Mesendoderm (in vitro differentiated cells): ENCODE measurements at regions not wholly inside any gene's neighbourhood (a gene's known extent, or its start where the extent isn't known, plus 50 kb on each side); places are given as distances from the start of the nearest gene placed in this dataset.
"Not testable (repeated sequence)": the region's sequence is repeated elsewhere in the genome, so short reads cannot be mapped to it uniquely, and the experiment has no call there.

ENCODE experiments used
- DNase-seq: peaks from one replicate; pipeline ENCODE4 v3.0.0; 2013
- H2AK5ac ChIP-seq: 2 replicates; pipeline ENCODE4 v1.6.1; 2013; ENCODE audit warnings: low read length, inconsistent platforms
- H2BK120ac ChIP-seq: 2 replicates; pipeline ENCODE4 v1.6.1; 2013; ENCODE audit warnings: low read depth, mild to moderate bottlenecking, low read length, moderate library complexity, mixed read lengths
- H2BK15ac ChIP-seq: replicated peaks from 2 replicates; pipeline ENCODE4 v1.6.1; 2013; ENCODE audit warnings: low read depth, mild to moderate bottlenecking, moderate library complexity
- H2BK5ac ChIP-seq: 2 replicates; pipeline ENCODE4 v1.6.1; 2013; ENCODE audit warnings: low read length, inconsistent platforms
- H3K18ac ChIP-seq: 2 replicates; pipeline ENCODE4 v1.6.1; 2013; ENCODE audit warnings: mild to moderate bottlenecking, low read length, mixed read lengths
- H3K23ac ChIP-seq: one replicate; pipeline ENCODE4 v1.6.1; 2013; ENCODE audit warnings: low read length
- H3K27ac ChIP-seq: 2 replicates; pipeline ENCODE4 v1.5.1; 2013; ENCODE audit warnings: low read depth, mild to moderate bottlenecking, inconsistent platforms, low read length, moderate library complexity
- H3K27me3 ChIP-seq: 2 replicates; pipeline ENCODE4 v1.6.1; 2013; ENCODE audit warnings: low read length, control low read depth, mild to moderate bottlenecking, inconsistent platforms; ENCODE audit not compliant: insufficient read depth, poor library complexity
- H3K36me3 ChIP-seq: 2 replicates; pipeline ENCODE4 v1.6.1; 2013; ENCODE audit warnings: low read length, inconsistent platforms; ENCODE audit not compliant: control insufficient read depth, insufficient read depth
- H3K4ac ChIP-seq: one replicate; pipeline ENCODE4 v1.6.1; 2013; ENCODE audit warnings: low read depth, mild to moderate bottlenecking, low read length, moderate library complexity
- H3K4me1 ChIP-seq: 2 replicates; pipeline ENCODE4 v1.6.1; 2013; ENCODE audit warnings: low read depth, low read length, inconsistent platforms; ENCODE audit not compliant: control insufficient read depth
- H3K4me2 ChIP-seq: 2 replicates; pipeline ENCODE4 v1.6.1; 2013; ENCODE audit warnings: low read length
- H3K4me3 ChIP-seq: 2 replicates; pipeline ENCODE4 v1.5.1; 2013; ENCODE audit warnings: mild to moderate bottlenecking, low read length
- H3K56ac ChIP-seq: one replicate; pipeline ENCODE4 v1.6.1; 2013; ENCODE audit warnings: low read length
- H3K79me1 ChIP-seq: 2 replicates; pipeline ENCODE4 v1.6.1; 2013; ENCODE audit warnings: low read length, inconsistent platforms
- H3K79me2 ChIP-seq: 2 replicates; pipeline ENCODE4 v1.6.1; 2013; ENCODE audit warnings: mild to moderate bottlenecking, low read length; ENCODE audit not compliant: control insufficient read depth, insufficient read depth
- H3K9ac ChIP-seq: 2 replicates; pipeline ENCODE4 v1.6.1; 2013; ENCODE audit warnings: low read length, inconsistent platforms
- H4K5ac ChIP-seq: one replicate; pipeline ENCODE4 v1.6.1; 2013; ENCODE audit warnings: low read length
- H4K8ac ChIP-seq: one replicate; pipeline ENCODE4 v1.6.1; 2013; ENCODE audit warnings: low read depth, mild to moderate bottlenecking, control low read depth, low read length, moderate library complexity
- WGBS: extraction: QIAGEN DNeasy Blood & Tissue Kit; methylation state at CpG from one replicate; pipeline ENCODE4 v1.1.7; 2013; ENCODE audit warnings: low lambda C conversion rate, missing lambda C conversion rate; ENCODE audit not compliant: insufficient coverage; ENCODE audit errors: extremely low coverage; 5-methylcytosine and 5-hydroxymethylcytosine counted together

DNA sequence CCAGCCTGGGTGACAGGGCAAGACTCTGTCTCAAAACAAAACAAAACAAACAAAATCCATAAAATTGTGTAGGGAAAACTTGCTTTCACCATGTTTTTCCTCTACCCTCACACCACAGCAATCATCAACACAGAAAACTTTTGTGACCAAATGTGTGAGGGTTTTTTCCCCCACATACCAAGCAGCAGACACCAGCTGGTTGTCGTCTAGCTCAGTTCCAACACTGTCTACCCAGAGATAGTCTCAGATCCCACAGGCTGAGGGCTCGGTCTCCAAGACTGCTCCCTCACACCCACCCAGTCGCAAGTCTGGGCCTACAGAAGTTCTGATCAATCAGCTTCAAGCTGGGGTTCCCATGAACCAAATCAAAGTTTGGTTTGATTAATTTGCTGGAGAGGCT is 322.4 kb upstream of the MAGI2 start:
- no peak overlapping the region for H2BK15ac ChIP-seq
- H2BK120ac ChIP-seq: no peak overlapping the region

DNA sequence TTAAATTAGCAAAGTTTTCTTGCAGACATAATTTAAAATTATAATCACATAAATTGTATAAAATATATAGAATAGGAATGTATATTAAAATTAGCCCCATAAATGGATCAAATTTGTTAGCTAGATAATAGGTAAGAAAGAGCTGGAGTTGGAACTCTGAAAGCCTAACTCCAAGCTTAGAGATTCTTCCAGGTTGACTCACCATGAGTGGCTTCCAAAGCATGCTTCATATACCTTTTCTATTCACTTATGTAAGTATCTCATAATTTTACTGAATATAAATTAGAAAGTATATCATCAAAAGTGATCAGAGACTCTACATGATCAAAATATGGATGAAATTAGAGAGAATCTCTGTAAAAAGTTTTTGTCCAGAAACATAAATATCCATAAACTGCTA is 320.7 kb upstream of the MAGI2 start:
- H3K36me3 ChIP-seq: no peaks in the 10 kb centered on the region
- H3K56ac ChIP-seq: no peak overlapping the region
- no peak overlapping the region for H3K4me3 ChIP-seq
- H2BK5ac ChIP-seq: no peak overlapping the region
- no peak overlapping the region for H3K27ac ChIP-seq
- DNase-seq: no peak
- no peak overlapping the region for H2BK15ac ChIP-seq
- peaks cover 2% of the 10 kb centered on the region for H3K27me3 ChIP-seq
- H2BK120ac ChIP-seq: no peak overlapping the region
- no peak overlapping the region for H2AK5ac ChIP-seq
- no peak overlapping the region for H3K18ac ChIP-seq
- H3K4ac ChIP-seq: no peak overlapping the region
- H3K4me1 ChIP-seq: no peaks in the 10 kb centered on the region
- H4K5ac ChIP-seq: no peak overlapping the region
- no peaks in the 10 kb centered on the region for H3K79me2 ChIP-seq
- H3K4me2 ChIP-seq: no peak overlapping the region
- no peak overlapping the region for H3K23ac ChIP-seq
- H4K8ac ChIP-seq: no peak overlapping the region
- H3K9ac ChIP-seq: no peak overlapping the region
- no peaks in the 10 kb centered on the region for H3K79me1 ChIP-seq

More for the DNA sequence above, 322.4 kb upstream of the MAGI2 start:
- no CpG with 5 or more reads among the region's 3 CpGs for WGBS
- H3K56ac ChIP-seq: no peak overlapping the region
- no peak overlapping the region for H4K8ac ChIP-seq
- no peak overlapping the region for H3K23ac ChIP-seq
- H3K27ac ChIP-seq: no peak overlapping the region
- no peak overlapping the region for H3K18ac ChIP-seq
- H4K5ac ChIP-seq: no peak overlapping the region
- H2AK5ac ChIP-seq: no peak overlapping the region
- no peak overlapping the region for H3K4me3 ChIP-seq
- H3K27me3 ChIP-seq: no peaks in the 10 kb centered on the region
- H3K9ac ChIP-seq: no peak overlapping the region
- H3K4ac ChIP-seq: no peak overlapping the region
- no peak overlapping the region for H3K4me2 ChIP-seq
- no peak overlapping the region for H2BK5ac ChIP-seq
- H3K79me2 ChIP-seq: no peaks in the 10 kb centered on the region
- DNase-seq: no peak
- no peaks in the 10 kb centered on the region for H3K36me3 ChIP-seq
- H3K79me1 ChIP-seq: no peaks in the 10 kb centered on the region
- H3K4me1 ChIP-seq: no peaks in the 10 kb centered on the region

DNA sequence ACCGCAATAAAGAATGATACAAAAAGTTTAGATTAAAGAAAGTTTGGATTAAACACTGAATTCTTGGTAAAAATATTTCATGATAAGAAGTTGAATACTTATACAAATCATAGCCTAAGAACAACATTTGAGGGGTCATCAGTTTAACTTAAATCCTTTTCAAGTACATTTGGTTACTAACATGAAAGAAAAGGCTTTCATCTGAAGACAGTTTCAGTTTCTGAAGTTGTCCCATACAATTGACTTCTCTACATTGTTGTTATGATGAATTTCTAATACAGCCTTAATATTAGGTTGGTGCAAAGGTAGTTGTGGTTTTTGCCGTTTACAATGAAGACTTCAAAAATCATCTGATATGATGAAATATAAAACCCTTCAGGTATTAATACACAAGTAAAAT is 317.5 kb upstream of the MAGI2 start:
- no peak overlapping the region for H3K4ac ChIP-seq
- H3K56ac ChIP-seq: no peak overlapping the region
- H3K4me2 ChIP-seq: no peak overlapping the region
- no peak overlapping the region for H2BK5ac ChIP-seq
- no peak overlapping the region for H3K23ac ChIP-seq
- no peaks in the 10 kb centered on the region for H3K79me1 ChIP-seq
- H3K27ac ChIP-seq: no peak overlapping the region
- no peak overlapping the region for H2BK120ac ChIP-seq
- no peak overlapping the region for H2AK5ac ChIP-seq
- H3K27me3 ChIP-seq: peaks cover 2% of the 10 kb centered on the region
- H3K4me1 ChIP-seq: no peaks in the 10 kb centered on the region
- no peak overlapping the region for H4K5ac ChIP-seq
- WGBS: no CpG with 5 or more reads among the region's 2 CpGs
- no peak overlapping the region for H3K4me3 ChIP-seq
- H2BK15ac ChIP-seq: no peak overlapping the region
- H3K9ac ChIP-seq: no peak overlapping the region
- H4K8ac ChIP-seq: no peak overlapping the region
- H3K79me2 ChIP-seq: no peaks in the 10 kb centered on the region
- no peak overlapping the region for H3K18ac ChIP-seq
- H3K36me3 ChIP-seq: no peaks in the 10 kb centered on the region
- no peak for DNase-seq

DNA sequence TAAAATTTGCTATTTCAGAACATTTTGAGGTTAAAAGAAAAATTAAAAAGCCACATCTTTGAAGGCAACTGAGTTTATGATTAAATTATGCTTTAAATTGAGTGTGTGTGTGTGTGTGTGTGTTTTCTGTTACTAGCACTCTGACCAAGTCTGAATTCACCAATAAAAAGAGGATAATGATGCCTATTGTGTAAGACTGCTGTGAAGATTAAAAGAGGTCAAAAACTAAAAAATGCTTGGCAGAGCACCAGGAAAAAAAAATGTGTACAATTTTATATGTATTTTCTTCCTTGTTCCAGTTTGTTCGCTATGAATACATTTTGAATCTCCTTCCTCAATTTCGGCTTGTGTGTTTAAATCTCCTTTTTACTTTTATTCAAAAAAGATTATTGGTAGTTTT is 316.6 kb upstream of the MAGI2 start:
- no peaks in the 10 kb centered on the region for H3K79me1 ChIP-seq
- no peak overlapping the region for H3K18ac ChIP-seq
- WGBS: no CpG with 5 or more reads among the region's 2 CpGs
- H3K27ac ChIP-seq: no peak overlapping the region
- no peak overlapping the region for H3K4me3 ChIP-seq
- H2BK5ac ChIP-seq: no peak overlapping the region
- no peak overlapping the region for H3K4me2 ChIP-seq
- H3K56ac ChIP-seq: no peak overlapping the region
- H4K8ac ChIP-seq: no peak overlapping the region
- H2BK120ac ChIP-seq: no peak overlapping the region
- DNase-seq: no peak
- no peak overlapping the region for H3K4ac ChIP-seq
- no peak overlapping the region for H3K9ac ChIP-seq
- no peak overlapping the region for H2AK5ac ChIP-seq
- H3K36me3 ChIP-seq: no peaks in the 10 kb centered on the region
- no peak overlapping the region for H3K23ac ChIP-seq
- H3K4me1 ChIP-seq: no peaks in the 10 kb centered on the region
- H3K27me3 ChIP-seq: peaks cover 2% of the 10 kb centered on the region
- H2BK15ac ChIP-seq: no peak overlapping the region
- no peak overlapping the region for H4K5ac ChIP-seq
- no peaks in the 10 kb centered on the region for H3K79me2 ChIP-seq

DNA sequence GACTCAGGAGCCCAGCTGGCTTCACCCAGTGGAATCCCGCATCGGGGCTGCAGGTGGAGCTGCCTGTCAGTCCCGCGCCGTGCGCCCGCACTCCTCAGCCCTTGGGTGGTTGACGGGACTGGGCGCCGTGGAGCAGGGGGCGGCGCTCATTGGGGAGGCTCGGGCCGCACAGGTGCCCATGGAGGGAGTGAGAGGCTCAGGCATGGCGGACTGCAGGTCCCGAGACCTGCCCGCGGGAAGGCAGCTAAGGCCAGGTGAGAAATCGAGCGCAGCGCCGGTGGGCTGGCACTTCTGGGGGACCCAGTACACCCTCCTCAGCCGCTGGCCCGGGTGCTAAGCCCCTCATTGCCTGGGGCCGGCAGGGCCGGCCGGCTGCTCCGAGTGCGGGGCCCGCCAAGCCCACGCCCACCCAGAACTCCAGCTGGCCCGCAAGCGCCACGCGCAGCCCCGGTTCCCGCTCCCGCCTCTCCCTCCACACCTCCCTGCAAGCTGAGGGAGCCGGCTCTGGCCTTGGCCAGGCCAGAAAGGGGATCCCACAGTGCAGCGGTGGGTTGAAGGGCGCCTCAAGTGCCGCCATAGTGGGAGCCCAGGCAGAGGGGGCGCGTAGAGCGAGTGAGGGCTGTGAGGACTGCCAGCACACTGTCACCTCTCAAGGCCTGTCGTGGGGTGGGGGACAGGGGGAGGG is 314.6 kb upstream of the MAGI2 start:
- H3K18ac ChIP-seq, H3K9ac ChIP-seq, H2BK5ac ChIP-seq, H2BK120ac ChIP-seq, H4K8ac ChIP-seq, H3K27ac ChIP-seq, H3K36me3 ChIP-seq, H2BK15ac ChIP-seq, DNase-seq, H4K5ac ChIP-seq, H3K4me3 ChIP-seq, H3K4me1 ChIP-seq, H3K4ac ChIP-seq, H3K27me3 ChIP-seq, H3K79me1 ChIP-seq, H3K23ac ChIP-seq, H3K56ac ChIP-seq, H3K79me2 ChIP-seq, H3K4me2 ChIP-seq, H2AK5ac ChIP-seq: not testable (repeated sequence)
- WGBS: no CpG with 5 or more reads among the region's 46 CpGs

DNA sequence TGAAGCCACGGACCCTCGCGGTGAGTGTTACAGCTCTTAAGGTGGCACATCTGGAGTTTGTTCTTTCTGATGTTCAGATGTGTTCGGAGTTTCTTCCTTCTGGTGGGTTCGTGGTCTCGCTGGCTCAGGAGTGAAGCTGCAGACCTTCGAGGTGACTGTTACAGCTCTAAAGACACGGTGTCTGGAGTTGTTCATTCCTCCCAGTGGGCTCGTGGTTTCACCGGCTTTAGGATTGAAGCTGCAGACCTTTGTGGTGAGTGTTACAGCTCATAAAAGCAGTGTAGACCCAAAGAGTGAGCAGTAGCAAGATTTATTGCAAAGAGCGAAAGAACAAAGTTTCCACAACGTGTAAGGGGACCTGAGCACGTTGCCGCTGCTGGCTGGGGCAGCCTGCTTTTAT is 313.7 kb upstream of the MAGI2 start:
- not testable (repeated sequence) for H3K4me3 ChIP-seq, H3K79me2 ChIP-seq, H3K9ac ChIP-seq, H2BK120ac ChIP-seq, H2BK15ac ChIP-seq, H3K27me3 ChIP-seq, H2BK5ac ChIP-seq, H3K4me2 ChIP-seq, H2AK5ac ChIP-seq, H3K27ac ChIP-seq, DNase-seq, H3K4ac ChIP-seq, H4K8ac ChIP-seq, H3K18ac ChIP-seq, H3K23ac ChIP-seq, H3K79me1 ChIP-seq, H3K36me3 ChIP-seq, H3K4me1 ChIP-seq, H4K5ac ChIP-seq, H3K56ac ChIP-seq
- no CpG with 5 or more reads among the region's 14 CpGs for WGBS
